ENCODE measurements at regions not wholly inside any gene's neighbourhood (a gene's known extent, or its start where the extent isn't known, plus 50 kb on each side); places are given as distances from the start of the nearest gene placed in this dataset.
"Not testable (repeated sequence)": the region's sequence is repeated elsewhere in the genome, so short reads cannot be mapped to it uniquely, and the experiment has no call there.

DNA sequence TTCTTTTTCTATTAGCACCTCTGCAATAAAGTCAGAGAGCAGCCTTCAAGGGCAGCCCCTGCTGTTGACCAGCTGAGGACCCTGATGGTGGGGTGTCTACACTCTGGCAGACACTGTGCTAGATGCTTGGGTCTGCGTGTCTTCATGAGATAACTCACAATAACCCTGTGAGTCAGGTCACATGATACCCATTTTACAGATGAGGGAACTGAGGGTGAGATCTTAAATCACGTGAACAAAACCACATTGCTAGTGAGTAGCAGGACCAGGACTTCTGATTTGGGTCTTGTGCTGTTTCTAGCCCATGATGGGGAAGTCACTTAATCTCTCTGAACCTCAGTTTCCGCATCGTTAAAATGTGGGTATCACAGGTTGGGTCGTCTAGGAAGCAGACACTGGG is 118.5 kb upstream of the LIPC start:
- Mint-ChIP-seq H3K36me3 (no peaks in the 10 kb centered on the region), H3K27me3 (no peaks in the 10 kb centered on the region), H3K4me1 (ENCODE audit: low read depth in 2 of 2) (peaks cover 32 to 37% of the 10 kb centered on the region in 2 donors), H3K9me3 (no peaks in the 10 kb centered on the region), H3K27ac (peak overlapping the region; percentile 11 to 75), H3K4me3 (peak overlapping the region; percentile 67)
- DNase-seq (ENCODE audit: low spot score), result no peak
- ATAC-seq, result peak in 1 of 2 donors; percentile 70

DNA sequence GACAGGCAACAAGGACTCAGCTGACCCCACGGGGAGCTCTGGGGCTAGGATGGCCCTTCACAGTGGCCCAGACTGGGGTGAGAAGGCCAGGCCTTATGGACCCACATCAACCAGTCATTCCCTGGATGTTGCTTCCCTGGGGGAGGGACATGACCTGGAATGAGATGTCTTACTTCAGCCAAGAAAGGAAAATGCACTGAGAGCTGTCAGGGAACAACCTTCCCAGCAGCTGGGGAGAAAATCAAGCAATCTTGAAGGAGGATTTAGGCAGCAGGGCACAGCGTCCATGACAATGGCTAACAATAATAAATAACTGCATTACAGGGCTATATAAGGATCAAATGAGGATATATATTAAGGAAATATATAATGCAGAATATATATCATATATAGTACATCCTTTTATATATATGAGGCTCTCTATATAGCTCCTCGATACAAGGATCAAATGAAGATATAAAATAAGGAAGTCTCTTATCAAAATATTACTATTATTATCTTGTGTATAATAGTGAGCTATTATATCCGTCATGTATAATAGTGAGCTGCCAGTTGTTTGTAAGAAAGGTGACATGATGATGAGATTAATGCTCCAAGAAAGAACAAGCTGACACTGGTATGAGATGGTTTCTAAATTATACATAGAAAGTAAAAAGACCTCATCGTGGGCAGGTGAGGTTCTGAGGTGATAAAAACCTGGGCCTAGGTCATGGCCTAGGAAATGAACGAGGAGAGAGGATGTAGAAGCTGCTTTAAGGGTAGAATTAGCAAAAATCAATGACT is 117.8 kb upstream of the LIPC start:
- no peaks in the 10 kb centered on the region for H3K27me3 Mint-ChIP-seq
- ATAC-seq (peak in 1 of 2 donors; percentile 27), DNase-seq (ENCODE audit: low spot score) (no peak)
- peaks cover 32 to 37% of the 10 kb centered on the region in 2 donors for H3K4me1 Mint-ChIP-seq (ENCODE audit: low read depth in 2 of 2)
- peak overlapping the region; percentile 75 to 80 for H3K27ac Mint-ChIP-seq
- H3K9me3 Mint-ChIP-seq, result no peaks in the 10 kb centered on the region
- peak overlapping the region; percentile 67 for H3K4me3 Mint-ChIP-seq
- no peaks in the 10 kb centered on the region for H3K36me3 Mint-ChIP-seq

DNA sequence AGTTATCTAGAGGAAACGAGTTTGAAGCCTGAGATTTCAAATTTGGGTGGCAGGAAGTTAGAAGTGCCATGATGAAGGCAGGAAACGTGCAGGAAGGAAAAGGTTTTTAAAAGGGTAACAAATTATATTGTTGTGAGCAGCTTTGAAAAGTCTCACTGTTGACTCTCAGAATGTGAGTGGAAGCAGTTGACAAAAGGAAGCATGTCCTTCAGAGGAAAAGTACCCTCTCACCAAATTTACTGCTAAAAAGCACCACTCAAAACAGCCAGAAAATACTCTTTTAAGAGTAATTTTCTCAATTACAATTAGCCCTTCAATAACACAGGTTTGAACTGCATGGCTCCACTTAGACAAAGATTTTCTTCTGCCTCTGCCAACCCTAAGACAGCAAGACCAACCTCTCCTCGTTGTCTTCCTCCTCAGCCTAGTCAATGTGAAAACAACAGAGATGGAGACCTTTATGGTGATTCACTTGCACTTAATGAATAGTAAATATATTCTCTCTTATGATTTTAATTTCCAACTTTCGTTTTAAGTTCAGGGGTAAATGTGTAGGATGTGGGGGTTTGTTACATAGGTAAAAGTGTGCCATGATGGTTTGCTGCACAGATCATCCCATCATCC is 117.1 kb upstream of the LIPC start:
- H3K4me3 Mint-ChIP-seq, result peak overlapping the region; percentile 53
- DNase-seq (ENCODE audit: low spot score) (no peak), ATAC-seq (no peak)
- H3K36me3 Mint-ChIP-seq, result no peaks in the 10 kb centered on the region
- no peaks in the 10 kb centered on the region for H3K9me3 Mint-ChIP-seq
- H3K27ac Mint-ChIP-seq, result peak overlapping the region; percentile 75 to 80
- H3K4me1 Mint-ChIP-seq (ENCODE audit: low read depth in 2 of 2), result peaks cover 32 to 37% of the 10 kb centered on the region in 2 donors
- no peaks in the 10 kb centered on the region for H3K27me3 Mint-ChIP-seq

DNA sequence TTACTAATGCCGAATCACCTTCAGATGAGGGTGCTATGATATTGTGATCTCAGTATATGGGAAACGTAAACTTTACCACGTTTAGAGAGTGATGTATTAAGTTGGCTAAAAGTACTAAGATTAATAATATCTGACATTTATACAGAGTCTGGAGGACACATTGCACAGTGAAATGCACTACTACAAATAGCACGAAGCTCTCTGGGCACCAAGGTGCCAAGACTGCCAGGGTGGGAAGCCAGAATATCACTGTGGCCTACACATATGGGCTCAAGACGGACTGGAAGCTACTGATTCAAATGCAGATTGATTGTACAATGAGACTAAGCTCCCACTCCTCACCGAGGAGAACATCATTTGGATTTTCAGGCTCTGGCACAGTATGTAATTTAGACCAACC is 113.3 kb upstream of the LIPC start:
- Mint-ChIP-seq H3K4me3 (no peak overlapping the region), H3K36me3 (no peaks in the 10 kb centered on the region), H3K9me3 (no peaks in the 10 kb centered on the region), H3K4me1 (ENCODE audit: low read depth in 2 of 2) (peaks cover 22 to 28% of the 10 kb centered on the region in 2 donors), H3K27ac (no peak overlapping the region), H3K27me3 (no peaks in the 10 kb centered on the region)
- ATAC-seq (no peak), DNase-seq (ENCODE audit: low spot score) (no peak)

DNA sequence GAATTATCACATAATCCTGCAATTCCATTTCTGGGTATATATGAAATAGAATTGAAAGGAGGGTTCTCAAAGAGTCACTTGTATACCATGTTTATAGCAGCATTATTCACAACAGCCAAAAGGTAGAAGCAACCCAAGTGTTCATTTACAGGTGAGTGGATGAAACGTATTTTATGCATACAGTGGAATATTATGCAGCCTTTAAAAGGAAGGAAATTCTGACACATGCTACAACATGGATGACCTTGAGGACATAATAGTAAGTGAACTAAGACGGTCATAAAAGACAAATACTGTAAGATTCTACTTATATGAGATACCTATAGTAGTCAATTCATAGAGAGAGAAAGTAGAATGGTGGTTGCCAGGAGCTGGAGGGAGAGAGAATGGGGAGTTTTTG is 110.8 kb upstream of the LIPC start:
- peaks cover 3 to 4% of the 10 kb centered on the region in 2 donors for H3K4me1 Mint-ChIP-seq (ENCODE audit: low read depth in 2 of 2)
- no peak overlapping the region for H3K4me3 Mint-ChIP-seq
- no peak for ATAC-seq
- H3K36me3 Mint-ChIP-seq, result no peaks in the 10 kb centered on the region
- no peaks in the 10 kb centered on the region for H3K9me3 Mint-ChIP-seq
- H3K27ac Mint-ChIP-seq, result no peak overlapping the region
- H3K27me3 Mint-ChIP-seq, result peaks cover 0 to 2% of the 10 kb centered on the region in 2 donors
- DNase-seq (ENCODE audit: low spot score), result no peak

DNA sequence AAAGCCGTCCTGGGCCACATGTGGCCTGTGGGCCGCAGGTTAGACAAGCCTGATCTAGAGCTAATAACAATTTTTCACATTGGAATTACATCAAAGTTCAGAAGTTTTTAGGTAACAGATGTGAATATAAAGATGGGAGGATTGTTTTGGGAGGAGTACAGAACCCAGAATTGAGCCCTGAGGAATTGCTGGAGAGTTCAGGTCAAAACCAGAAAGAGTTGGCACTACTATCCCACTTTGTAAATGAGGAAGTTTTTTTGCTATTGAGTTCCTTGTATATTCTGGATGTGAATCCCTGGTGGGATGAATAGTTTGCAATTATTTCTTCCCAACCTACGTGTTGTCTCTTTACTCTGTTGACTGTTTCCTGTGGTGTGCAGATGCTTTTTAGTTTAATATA is 109.5 kb upstream of the LIPC start:
- Mint-ChIP-seq H3K4me1 (ENCODE audit: low read depth in 2 of 2) (no peaks in the 10 kb centered on the region), H3K27ac (no peak overlapping the region), H3K4me3 (no peak overlapping the region), H3K27me3 (peaks cover 0 to 2% of the 10 kb centered on the region in 2 donors), H3K36me3 (no peaks in the 10 kb centered on the region), H3K9me3 (no peaks in the 10 kb centered on the region)
- ATAC-seq (no peak), DNase-seq (ENCODE audit: low spot score) (no peak)

DNA sequence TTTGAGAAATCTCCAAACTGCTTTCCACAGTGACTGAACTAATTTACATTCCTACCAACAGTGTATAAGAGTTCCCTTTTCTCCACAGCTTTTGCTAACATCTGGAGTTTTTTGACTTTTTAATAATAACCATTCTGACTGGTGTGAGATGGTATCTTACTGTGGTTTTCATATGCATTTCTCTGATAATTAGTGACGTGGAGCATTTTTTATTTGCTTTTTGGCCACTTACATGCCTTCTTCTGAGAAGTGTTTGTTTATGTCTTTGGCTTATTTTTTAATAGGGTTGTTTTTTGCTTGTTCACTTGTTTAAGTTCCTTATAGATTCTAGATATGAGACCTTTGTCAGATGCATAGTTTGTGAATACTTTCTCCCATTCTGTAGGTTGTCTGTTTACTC is 108.5 kb upstream of the LIPC start:
- not testable (repeated sequence) for H3K27me3 Mint-ChIP-seq; H3K9me3 Mint-ChIP-seq; H3K27ac Mint-ChIP-seq; H3K36me3 Mint-ChIP-seq; ATAC-seq; H3K4me1 Mint-ChIP-seq (ENCODE audit: low read depth in 2 of 2); H3K4me3 Mint-ChIP-seq; DNase-seq (ENCODE audit: low spot score)

DNA sequence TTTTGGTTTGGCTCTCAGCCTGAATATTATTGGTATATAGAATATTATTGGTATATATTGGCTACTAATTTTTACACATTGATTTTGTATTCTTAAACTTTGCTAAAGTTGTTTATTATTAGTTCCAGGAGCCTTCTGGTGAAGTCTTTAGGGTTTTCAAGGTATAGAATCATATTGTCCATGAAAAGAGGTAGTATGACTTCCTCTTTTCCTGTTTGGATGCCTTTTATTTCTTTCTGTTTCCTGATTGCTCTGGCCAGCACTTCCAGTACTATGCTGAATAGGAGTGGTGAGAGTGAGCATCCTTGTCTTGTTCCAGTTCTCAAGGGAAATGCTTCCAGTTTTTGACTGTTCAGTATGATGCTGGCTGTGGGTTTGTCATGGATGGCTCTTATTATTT is 107.3 kb upstream of the LIPC start:
- Mint-ChIP-seq H3K4me1 (ENCODE audit: low read depth in 2 of 2) (no peaks in the 10 kb centered on the region), H3K4me3 (no peak overlapping the region), H3K27me3 (peaks cover 0 to 2% of the 10 kb centered on the region in 2 donors), H3K9me3 (no peaks in the 10 kb centered on the region), H3K36me3 (no peaks in the 10 kb centered on the region), H3K27ac (no peak overlapping the region)
- ATAC-seq, result no peak
- DNase-seq (ENCODE audit: low spot score), result no peak

DNA sequence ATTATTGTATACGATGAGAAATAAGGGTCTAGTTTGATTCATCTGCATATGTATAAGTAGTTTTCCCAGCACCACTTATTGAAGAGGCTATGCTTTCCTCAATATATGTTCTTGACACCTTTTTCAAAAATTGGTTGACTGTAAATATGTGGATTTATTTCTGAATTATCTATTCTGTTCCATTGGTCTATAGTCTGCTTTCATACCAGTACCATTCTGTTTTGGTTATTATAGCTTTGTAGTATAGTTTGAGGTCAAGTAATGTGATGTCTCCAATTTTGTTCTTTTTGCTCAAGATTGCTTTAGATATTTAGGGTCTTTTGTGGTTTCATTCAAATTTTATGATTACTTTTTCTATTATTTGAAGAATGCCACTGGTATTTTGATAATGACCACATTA is 103.8 kb upstream of the LIPC start:
- H3K4me3 Mint-ChIP-seq, result no peak overlapping the region
- DNase-seq (ENCODE audit: low spot score) (no peak), ATAC-seq (no peak)
- H3K36me3 Mint-ChIP-seq, result no peaks in the 10 kb centered on the region
- no peak overlapping the region for H3K27ac Mint-ChIP-seq
- no peaks in the 10 kb centered on the region for H3K9me3 Mint-ChIP-seq
- H3K4me1 Mint-ChIP-seq (ENCODE audit: low read depth in 2 of 2), result peaks cover 29 to 30% of the 10 kb centered on the region in 2 donors
- peaks cover 0 to 2% of the 10 kb centered on the region in 2 donors for H3K27me3 Mint-ChIP-seq

DNA sequence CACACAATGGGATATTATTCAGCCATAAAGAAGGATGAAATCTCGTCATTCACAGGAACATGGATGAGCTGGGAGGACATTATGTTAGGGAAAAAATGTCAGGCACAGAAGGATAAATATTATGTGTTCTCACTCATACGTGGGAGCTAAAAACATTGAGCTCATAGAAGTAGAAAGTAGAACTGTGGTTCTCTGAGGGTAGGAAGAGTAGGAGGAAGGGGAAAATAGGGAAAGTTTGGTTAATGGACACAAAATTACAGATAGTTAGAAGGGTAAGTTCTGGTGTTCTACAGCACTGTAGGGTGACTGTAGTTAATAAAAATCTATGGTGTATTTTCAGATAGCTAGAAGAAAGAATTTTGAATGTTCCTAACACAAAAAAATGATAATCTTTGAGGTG is 102.6 kb upstream of the LIPC start:
- H3K27me3 Mint-ChIP-seq, result peaks cover 0 to 2% of the 10 kb centered on the region in 2 donors
- ATAC-seq (no peak), DNase-seq (ENCODE audit: low spot score) (no peak)
- H3K4me1 Mint-ChIP-seq (ENCODE audit: low read depth in 2 of 2), result peaks cover 40 to 43% of the 10 kb centered on the region in 2 donors
- H3K36me3 Mint-ChIP-seq, result no peaks in the 10 kb centered on the region
- no peak overlapping the region for H3K27ac Mint-ChIP-seq
- H3K4me3 Mint-ChIP-seq, result no peak overlapping the region
- H3K9me3 Mint-ChIP-seq, result no peaks in the 10 kb centered on the region

DNA sequence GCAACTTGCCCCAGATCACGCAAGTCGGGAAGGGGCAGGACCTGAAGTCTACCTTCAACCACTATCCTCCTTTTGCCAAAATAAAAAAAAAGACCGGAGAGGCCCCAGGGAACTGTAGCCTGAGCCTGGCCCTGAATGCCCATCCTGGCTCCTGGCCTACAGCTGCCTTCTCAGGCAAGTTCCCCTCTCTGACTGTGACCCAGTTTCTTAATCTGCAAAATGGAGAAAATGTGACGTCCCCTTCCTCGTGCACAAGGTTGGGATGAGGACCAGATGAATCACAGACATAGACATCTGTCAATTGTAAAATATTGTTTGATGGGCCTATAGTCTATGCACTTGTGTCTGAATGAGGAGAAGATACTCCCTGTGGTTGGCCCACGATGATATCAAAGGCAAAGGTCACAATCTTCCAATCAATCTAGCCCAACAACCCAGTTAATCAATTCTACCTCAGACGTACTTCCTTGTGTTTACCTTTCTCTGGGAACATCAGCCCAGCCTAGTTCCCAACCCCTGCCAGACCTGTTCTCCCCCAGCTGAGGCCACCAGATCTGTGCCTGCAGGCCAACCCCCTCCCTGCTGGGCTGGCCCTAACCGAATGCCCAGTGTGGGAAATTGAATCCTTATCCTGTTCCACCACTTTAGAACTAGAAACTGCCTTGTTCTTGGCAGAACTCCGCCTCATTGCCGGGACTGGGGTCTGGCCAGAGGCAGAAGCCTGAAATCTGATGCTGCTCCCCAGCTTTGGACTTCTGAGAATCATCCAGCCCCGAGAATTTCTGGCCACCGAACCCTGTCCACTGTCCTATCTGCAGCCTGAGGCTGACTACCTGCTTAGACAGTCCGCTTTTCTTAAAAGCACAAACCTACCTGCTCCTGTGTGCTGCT is 101.8 kb upstream of the LIPC start:
- no peak for DNase-seq (ENCODE audit: low spot score)
- Mint-ChIP-seq H3K27me3 (peaks cover 0 to 2% of the 10 kb centered on the region in 2 donors), H3K36me3 (no peaks in the 10 kb centered on the region), H3K4me1 (ENCODE audit: low read depth in 2 of 2) (peaks cover 43 to 46% of the 10 kb centered on the region in 2 donors), H3K9me3 (no peaks in the 10 kb centered on the region), H3K27ac (peak overlapping the region; percentile 93 to 97), H3K4me3 (no peak overlapping the region)
- no peak for ATAC-seq

DNA sequence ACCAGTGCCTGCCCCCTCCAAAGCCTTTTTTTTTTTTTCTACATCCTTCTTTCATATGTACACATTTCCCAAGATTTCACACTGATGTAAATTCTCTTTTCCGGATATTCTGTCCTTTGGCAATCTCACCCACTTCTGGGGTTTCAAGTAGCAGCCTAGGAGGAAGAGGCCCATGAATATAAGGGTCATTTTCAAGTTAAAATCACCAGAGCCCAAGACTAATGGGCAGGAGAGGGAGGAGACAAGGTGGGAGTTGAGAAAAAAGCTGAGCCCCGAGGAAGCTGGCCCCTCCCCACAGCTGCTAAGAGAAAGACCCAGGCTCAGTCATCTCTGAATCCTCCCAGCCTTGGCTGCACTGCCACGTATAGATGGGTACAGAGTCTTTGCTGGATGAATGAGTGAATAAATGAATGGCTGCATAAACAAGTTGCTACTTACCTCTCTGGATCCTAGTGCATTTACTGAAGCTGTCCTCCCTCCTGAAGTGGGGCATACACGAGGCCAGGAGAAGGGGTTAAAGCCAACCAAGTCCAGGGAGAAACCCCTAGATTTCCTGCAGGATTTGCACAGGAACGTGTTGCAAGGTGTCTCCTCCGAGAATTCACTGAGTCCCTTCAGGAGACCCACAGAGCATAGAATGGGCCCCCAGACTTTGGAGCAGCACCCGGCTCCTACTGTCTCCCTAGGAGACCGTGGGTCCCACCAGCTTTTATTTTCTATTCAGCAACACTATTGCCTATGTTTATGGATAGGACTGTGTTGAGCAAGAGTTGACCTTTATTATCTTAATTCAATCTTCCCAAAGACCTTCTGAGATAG is 100.8 kb upstream of the LIPC start:
- H3K9me3 Mint-ChIP-seq, result no peaks in the 10 kb centered on the region
- peaks cover 44 to 51% of the 10 kb centered on the region in 2 donors for H3K4me1 Mint-ChIP-seq (ENCODE audit: low read depth in 2 of 2)
- H3K4me3 Mint-ChIP-seq, result peak overlapping the region; percentile 86
- no peaks in the 10 kb centered on the region for H3K27me3 Mint-ChIP-seq
- H3K27ac Mint-ChIP-seq, result peak overlapping the region; percentile 93 to 97
- no peak for ATAC-seq
- no peaks in the 10 kb centered on the region for H3K36me3 Mint-ChIP-seq
- DNase-seq (ENCODE audit: low spot score), result no peak

DNA sequence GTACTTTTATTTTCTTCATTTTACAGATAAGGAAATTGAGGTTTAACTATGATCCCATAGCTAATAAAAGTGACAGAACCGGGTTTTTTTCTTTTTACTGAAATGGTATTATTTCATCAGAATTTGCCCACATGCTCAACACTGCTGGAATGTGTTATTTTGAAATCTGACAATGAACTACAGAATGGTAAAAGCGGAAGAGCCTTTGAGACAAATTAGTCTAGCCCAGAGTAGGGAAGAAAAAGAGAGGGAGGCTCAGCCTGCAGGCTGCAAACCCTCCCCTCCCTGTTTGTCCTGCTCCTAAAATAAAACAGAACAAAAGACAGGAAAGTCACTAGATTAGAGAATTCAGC is 100.3 kb upstream of the LIPC start:
- Mint-ChIP-seq H3K36me3 (no peaks in the 10 kb centered on the region), H3K27me3 (no peaks in the 10 kb centered on the region), H3K4me3 (peak overlapping the region; percentile 86), H3K27ac (peak overlapping the region; percentile 93 to 97), H3K4me1 (ENCODE audit: low read depth in 2 of 2) (peaks cover 44 to 53% of the 10 kb centered on the region in 2 donors), H3K9me3 (no peaks in the 10 kb centered on the region)
- ATAC-seq (no peak), DNase-seq (ENCODE audit: low spot score) (no peak)
